ENCODE measurements at regions not wholly inside any gene's neighbourhood (a gene's known extent, or its start where the extent isn't known, plus 50 kb on each side); places are given as distances from the start of the nearest gene placed in this dataset.
"Not testable (repeated sequence)": the region's sequence is repeated elsewhere in the genome, so short reads cannot be mapped to it uniquely, and the experiment has no call there.

DNA sequence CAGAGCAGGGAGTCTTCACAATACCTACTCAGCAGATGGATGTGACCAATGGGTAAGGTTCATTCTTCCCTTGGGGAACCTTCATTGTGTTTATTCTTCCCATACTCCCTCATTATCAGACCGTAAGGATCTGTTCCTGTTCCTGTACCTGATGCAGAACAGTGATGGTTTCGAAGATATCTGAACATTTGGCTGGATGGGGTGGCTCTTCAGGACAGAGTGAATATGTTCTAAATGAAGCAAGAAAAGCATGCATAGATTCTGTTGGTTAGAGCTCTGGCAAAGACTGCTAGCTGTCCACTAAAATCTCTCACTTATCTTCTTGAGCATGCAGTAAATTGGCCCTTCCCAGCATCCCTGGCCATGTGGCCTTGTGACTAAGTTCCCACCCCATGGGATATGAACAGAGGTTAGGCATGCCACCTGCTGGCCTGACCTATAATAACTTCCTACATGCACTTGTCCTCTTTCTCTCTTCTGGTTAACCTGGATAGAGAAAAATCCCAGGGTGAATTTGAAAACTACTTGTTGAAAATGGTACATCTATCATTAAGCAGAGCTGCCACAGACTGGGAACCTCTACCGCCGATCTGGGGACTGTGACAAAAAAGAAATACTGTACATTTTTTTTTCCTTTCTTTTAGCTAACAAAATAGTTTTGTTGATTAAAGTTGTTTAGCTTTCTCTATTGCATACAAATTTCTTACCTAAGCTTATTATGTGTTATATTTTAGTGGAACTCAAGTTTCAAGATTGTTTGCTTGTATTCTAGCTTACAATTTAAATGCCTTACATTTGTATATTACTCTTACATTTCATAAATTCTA lies 60.0 kb upstream of the BANK1 start:
- DNase-seq (ENCODE audit: low read depth), result peak; percentile 12

DNA sequence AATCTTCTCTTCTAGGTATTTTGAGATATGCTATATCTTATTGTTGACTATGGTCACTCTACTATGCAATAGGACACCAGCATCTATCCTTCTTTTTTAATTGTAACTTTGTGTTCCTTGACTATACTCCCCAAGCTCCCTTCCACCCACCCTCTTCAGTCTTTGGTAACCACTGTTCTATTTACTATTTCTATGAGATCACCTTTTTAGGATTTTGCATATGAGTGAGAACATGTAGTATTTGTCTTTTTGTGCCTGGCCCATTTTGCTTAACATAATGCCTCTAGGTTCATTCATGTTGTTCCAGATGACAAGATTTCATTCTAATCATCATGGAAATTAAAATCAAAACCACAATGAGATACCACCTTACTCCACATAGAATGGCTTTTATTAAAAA lies 63.3 kb upstream of the BANK1 start:
- DNase-seq (ENCODE audit: low read depth), result no peak

DNA sequence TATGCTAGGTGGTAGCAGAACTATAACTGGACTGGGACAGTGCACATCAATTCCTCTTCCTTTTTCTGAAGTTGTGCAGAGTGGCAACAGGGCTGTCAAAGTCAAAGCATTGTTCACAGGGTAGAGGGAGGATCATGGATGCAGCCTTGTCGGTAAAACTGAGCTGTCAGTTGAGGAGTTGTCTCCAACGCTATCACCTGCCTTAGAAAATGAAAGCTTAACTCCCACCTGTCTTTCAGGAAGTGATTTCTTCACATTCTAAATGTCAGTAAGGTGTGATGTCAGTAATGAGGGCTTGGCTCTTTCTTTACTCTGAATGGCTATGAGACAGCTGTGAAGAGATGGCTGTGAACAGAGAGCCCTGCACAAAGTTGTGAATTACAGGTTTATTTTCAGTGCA lies 66.4 kb upstream of the BANK1 start:
- DNase-seq (ENCODE audit: low read depth), result no peak

DNA sequence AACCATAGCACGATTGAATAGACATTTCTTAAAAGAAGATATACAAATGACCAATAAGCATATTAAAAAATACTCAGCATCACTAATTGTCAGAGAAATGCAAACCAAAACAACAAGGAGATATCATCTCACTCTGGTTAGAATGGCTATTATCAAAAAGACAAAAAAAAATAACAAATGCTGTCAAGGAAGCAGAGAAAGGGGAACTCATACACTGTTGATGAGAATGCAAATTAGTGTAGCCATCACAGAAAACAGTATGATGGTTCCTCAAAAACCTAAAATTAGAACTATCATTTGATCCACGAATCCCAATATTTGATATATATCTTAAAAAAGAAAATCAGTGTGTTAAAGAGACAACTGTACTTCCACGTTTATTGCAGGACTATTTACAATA lies 71.7 kb upstream of the BANK1 start:
- no peak for DNase-seq (ENCODE audit: low read depth)

DNA sequence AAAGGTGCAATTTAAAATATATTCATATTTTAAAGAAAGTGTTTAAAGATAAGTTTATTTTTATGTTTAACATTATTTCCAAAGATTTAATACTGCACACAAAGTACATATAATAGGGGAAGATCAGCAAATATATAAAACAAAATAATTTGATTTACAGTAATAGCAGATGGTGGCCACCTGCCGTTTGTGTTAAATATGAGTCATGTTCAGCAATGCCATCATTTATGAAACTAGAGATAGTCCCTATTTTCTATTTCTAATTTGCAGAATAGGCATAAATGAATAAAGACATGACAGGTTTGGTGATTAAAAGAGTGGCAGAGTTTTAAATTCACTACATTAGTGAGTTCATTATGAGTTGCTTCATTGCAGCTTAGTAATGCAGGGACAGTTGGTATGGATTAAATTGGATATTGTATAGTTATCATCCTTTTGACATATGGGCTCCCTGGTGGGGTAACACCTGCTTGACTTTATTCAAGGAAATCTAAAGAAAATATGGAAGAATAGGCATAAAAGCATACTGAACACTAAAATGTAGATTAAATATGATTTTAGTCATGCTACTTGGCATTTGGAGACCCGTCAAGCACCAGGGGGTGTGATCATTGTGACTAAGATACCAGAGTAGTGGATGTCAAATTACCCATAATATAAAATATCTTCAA lies 78.8 kb upstream of the BANK1 start:
- no peak for DNase-seq (ENCODE audit: low read depth)

DNA sequence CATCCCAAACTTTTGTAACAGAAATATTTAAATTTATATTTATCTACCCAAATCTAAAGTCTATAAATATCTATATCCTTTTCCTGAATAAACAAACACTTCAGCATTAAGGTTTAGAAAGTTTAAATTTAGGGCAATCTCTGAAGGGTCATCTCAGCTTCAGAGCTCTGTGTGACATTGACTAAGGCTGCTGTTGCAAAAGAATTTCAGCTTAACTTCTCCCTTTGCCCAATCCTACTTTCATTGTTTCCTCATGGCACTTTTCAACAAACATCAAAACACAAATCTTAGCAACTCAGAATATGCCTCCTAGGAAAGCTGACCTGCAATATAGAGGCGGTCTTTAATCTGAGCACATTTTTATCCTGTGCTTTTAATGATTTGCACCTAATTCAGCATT lies 79.7 kb upstream of the BANK1 start:
- no peak for DNase-seq (ENCODE audit: low read depth)

DNA sequence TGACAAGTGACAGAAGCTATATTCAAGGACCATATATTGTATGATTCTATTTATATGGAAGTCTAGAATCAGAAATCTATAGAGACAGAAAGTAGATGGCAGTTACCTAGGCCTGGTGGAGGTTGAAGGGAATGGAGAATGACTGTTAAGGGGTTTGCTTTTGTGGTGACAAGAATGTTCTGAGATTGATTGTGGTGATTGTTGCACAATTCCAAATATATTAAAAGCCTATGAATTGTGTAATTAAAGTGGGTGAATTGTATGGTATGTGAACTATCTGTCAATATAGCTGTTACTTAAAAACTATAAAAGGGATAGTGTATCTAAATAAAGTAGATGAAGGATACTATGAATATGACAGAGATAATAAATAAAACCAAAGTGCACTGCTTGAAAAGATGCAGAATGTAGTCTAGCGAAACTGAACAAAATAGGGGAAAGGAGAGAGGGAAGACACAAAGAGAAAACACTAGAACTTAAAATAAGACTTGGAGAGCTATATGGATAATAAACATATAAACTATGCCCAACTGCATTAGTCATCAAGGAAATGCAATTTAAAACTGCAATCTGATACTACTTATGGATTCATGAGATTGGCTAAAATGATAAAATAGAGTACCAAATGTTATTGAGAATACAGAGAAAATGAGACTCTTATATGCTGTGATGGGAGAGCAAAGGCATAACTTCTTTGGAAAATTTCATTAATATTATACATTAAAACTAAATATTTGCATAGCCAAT lies 82.1 kb upstream of the BANK1 start:
- no peak for DNase-seq (ENCODE audit: low read depth)

DNA sequence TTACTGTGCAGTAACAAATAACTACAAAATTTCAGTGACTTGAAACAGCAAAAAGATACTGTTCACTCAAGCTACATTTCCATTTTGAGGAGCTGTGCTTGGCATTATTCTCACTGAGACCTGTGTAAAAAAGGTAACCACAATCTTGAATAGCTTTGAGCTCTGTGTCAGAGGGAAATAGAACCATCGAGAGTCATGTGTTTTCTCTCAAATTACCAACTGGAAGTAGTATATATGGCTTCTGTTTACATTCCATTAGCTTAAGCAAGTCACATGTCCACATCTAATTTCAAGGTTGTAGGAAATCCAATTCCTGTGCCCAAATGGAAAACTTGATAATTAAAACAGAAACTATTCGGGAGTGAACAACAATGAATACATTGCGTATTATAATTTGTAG lies 82.9 kb upstream of the BANK1 start:
- DNase-seq (ENCODE audit: low read depth), result no peak

DNA sequence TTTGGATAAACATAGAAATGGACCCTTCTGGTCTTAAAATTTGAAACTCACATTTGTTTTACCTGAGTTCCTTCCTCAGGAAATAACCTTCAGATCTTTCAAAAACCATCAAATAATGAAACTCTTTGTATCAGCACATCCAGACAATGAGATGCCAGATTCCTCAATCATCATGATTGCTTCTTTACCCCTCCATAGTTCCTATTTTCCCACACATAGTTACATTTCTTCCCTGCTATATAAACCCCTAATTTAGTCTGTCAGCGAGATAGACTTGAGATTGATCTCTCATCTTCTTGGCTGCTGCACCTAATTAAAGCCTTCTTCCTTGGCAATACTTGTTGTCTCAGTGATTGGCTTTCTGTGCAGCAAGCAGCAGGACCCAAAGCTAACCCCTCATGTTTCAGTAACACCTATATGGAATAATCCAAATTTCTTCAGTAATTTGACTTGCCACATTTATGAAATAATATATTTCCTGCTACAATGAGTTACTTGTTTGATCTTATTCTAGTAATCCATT lies 83.9 kb upstream of the BANK1 start:
- DNase-seq (ENCODE audit: low read depth), result no peak

DNA sequence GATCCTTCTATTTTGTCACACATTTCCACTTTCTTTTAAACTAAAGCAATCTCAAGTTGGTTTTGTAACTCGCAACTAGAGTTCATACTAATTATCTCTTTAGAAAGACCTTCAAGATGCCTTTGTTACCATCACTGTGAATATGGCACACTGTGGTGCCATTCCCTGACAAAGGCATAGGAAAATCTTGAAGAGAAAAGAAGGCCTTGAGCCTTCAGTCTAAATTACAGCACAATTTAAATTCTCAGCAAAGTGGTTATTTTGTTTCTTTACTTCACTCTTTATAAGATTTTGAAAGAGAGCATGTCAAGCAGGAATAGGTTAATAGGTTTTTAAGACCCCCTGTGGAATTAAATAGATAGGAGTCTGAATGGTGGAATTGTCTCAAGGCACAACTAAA lies 89.0 kb upstream of the BANK1 start:
- DNase-seq (ENCODE audit: low read depth), result no peak

DNA sequence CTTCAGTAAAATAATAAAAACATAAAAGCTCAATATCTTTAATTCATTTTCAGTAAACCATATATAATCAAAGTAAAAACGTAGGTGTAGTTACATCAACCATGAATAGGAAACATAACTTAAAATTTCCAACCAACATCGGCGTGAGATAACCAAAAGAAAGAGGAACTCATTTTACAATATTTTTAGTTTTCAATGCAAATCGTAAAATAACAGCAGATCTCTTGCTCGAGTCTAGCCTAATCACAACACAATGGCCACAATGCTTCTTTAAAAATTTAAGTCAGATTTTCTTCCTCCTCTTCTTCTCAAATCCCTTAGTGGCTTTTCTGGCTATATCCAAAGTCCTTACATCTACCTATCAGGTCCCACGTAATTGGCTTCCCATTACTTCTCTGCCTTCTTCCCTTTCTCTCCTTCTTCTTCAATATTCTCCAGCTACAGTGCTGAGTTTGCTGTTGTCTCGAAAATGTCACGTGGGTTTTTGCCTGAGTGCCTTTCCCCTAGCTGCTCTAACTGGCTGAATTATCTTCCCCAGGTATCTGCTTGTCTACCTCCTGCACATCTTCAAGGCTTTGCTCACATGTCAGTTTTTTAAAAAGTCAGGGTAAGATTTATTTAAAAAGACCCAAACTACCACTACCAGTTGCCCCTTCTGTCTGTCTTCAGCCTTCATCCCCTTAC lies 90.9 kb upstream of the BANK1 start:
- no peak for DNase-seq (ENCODE audit: low read depth)

DNA sequence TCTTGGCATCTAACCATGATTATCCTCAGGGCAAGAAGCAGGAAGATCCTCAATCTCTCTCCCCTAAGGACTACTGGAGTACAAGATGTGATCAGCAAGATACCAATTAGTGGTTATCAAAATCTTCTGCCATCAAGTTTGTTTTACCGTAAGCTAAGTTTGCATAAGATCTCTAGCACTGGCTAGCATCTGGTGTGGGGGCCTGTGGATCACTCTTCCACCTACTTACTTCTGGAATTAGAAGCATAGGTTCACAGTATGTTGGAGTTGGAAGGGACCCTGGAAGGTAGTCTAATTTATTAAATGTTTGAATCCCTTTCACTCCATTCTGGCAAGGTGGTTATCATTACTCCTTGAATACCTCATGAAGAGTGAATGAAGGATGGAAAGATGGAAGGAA lies 93.3 kb upstream of the BANK1 start:
- DNase-seq (ENCODE audit: low read depth), result no peak

DNA sequence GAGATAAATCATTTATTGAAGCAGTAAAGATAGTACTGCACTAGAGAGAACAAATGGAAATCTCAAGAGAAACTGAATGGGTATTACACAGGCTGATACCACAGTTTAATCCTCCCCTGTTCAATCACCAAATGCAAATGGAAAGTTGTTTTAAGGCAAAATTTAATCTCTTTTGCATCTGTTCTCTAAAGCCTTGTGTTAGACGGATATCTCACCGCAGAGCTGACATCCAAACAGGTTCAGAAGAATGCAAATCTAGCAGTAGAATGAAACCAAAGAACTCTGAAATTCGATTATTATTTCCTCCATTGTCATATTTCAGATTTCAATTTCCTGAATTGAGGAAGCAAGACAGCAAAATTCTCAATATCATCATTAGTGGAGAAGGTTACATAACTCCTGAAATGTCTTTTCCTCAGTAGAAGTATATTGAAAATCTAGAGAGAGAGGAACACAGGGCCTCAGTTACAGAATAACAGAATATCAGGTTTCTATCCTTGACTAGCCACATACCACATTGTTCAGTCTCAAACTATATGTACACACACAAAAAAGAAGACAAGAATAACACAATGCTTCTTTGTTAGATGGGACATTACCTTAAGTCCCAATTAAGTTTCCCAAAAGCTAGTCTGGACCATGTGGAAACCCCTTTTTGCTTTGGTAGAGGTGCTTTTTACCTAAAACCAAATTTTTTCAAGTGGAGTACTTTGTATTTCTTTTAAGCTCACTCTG lies 94.1 kb upstream of the BANK1 start:
- DNase-seq (ENCODE audit: low read depth), result no peak

DNA sequence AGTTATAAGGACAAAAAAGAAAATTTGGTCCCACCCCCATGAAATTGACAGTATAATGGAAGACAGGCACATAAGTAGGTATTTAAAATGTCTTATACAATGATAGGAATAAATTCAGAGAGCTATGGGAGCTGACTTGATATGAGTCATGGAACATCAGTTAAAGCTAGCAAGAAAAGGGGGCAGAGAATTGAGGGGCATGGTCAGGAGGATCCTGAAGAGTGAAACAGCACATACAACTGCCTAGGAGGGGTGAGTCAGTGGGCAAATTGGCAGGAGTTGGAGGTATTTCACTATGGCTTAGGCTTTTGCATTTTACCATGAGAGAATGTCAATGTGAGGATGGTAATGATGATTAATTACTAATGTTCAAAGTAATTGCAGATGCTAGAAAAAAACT lies 95.4 kb upstream of the BANK1 start:
- DNase-seq (ENCODE audit: low read depth), result no peak

DNA sequence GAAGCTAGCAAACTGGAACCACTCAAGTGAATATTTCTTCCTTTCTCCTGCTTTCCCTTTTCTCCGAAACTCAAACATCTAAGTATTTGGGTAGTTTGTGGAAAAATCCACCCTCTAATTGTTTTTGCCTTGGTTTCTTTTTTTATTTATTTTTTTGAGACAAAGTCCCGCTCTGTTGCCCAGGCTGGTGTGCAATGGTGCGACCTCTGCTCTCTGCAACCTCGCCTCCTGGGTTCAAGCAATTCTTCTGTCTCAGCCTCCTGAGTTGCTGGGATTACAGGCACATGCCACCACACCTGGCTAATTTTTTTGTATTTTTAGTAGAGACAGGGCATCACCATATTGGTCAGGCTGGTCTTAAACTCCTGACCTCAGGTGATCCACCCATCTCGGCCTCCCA lies 96.1 kb upstream of the BANK1 start:
- not testable (repeated sequence) for DNase-seq (ENCODE audit: low read depth)

DNA sequence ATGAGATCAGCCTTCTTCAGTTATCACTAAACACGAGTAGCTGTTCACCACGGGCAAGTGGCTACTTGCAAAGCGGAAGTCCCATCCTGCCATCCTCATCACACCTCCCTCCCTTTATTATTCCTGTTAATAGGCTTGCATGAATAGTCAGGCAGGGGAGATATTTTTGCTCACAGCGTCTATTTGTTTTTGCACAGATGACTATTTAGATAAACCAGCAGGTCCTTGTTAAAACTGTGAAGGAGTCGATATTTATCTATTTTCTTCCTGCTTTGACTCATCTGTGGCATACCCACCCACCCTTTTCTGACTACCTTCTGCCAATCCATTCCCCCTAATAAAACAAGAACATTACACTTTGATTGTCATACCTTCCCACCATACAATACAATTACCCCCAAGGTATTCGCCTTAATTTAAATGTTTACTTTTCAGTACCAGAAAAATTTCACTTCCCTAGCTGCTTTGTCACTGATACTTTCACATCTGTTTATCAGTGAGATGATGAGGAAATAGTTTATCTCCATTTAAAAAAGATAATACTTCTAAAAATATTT lies 96.6 kb upstream of the BANK1 start:
- DNase-seq (ENCODE audit: low read depth), result no peak

DNA sequence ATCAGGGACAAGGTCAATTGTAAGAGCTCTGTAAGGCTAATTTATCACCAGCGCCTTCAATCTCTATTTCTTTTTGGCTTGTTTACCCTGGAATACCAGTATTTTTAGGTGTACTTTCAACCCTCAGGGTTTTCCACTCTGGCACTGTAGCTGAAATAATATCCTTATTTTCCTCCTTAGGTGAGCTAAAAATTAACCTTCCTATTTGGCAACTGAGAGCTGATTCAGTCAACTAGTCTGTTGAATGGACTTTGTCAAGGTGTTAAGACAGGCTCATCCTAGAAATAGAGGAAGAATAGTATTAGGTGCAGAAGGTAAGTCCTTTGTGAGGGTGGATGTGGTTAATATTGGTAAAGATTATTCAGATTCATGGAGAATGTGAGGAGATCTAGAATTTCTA lies 101.3 kb upstream of the BANK1 start:
- no peak for DNase-seq (ENCODE audit: low read depth)

DNA sequence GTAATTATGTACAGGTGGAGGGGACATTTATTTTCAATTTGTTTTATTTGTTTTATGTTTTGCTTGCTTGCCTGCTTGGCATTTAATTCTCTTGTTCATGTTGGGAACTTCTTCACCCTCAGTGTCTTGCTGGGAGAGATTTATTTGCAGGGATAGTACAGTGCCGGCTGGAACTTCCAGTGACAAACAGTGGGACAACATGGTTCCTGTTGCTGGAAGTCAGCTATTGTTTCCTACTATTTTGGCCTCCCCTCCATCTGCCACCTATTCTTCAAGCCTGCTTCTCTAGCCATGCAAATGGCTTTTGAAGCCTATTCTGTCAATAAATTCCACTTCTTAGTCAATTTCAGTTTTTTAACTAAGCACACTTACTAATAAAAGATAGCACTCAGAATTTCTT lies 105.4 kb upstream of the BANK1 start:
- DNase-seq (ENCODE audit: low read depth), result no peak

DNA sequence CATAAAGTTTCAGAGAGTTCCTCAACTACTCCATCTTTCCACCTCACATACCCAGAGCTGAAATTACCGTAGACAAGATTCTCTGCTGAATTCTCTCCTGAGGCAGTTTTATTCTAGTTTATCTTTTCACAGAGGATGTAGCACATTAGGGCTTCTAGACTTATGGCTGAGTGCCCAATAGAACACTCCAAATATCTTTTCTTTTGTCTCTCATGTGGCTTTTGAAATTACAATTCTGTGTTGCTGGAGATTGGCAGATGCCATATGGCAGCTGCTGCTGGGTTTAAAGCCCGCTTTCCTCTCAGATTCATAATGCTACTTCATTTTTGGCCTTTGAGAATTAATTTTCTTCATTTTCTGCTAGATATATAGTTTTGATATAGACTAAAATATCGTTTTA lies 107.6 kb upstream of the BANK1 start:
- no peak for DNase-seq (ENCODE audit: low read depth)

DNA sequence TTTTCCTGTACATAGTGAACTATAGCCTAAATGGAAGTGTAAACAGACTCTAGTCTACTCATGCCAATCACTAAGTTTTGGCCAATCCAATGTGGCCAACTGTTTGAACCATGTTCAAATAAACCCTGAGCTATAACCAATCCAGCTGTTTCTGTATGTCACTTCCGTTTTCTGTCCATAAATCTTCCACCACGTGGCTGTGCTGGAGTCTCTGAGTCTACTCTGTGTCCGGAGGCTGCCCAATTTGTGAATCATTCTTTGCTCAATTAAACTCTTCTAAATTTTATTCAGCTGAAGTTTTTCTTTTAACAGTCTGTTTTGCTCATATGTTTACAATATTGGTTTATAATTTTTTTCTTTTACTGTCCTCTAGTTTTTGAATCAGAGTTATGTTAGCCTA lies 112.3 kb upstream of the BANK1 start:
- DNase-seq (ENCODE audit: low read depth), result no peak

DNA sequence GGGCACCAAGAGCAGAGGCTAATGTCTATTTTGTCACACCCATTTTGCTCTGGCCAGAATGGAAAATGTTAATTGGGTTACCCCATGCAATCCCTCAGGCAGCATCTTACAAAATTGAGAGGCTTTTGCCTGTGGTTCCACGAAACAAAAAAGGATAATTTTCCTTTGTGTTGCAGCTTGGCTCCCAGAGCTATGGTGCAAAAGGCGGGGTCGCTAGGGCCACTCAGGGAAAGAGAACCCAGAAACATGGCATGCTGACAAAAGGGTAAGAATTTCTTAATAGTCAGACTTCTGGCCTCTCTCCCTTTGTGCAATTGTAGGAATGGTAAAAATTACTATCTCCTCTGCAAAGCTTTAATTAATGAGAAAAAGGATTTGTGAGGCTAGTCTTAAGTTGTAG lies 119.6 kb upstream of the BANK1 start:
- no peak for DNase-seq (ENCODE audit: low read depth)

All from stimulated activated CD8-positive, alpha-beta memory T cell treated with anti-CD3 and anti-CD28 coated beads, Interleukin-12 subunit alpha, Interleukin-12 subunit beta, amount 100 ng/mL, for 1 hour (primary cell).